Breast epithelium (tissue), 3 donors: ENCODE measurements at regions not wholly inside any gene's neighbourhood (a gene's known extent, or its start where the extent isn't known, plus 50 kb on each side); places are given as distances from the start of the nearest gene placed in this dataset.

Source experiments
- CTCF ChIP-seq, 3 donors: fragments of 450-650 bp; IDR thresholded peaks; one replicate each; pipeline ENCODE4 v1.5.1; 2016 to 2017; ENCODE audit warnings: antibody characterized with exemption in 3 of 3, mild to moderate bottlenecking in 3 of 3, moderate library complexity in 3 of 3
- POLR2A ChIP-seq: fragments of 450-650 bp; IDR thresholded peaks from one replicate; pipeline ENCODE4 v1.6.1; 2016; ENCODE audit warnings: antibody characterized with exemption, mild to moderate bottlenecking, moderate library complexity

GRCh38 chr6:28657381-28657768, 131.7 kb downstream of the GPX5 start:
- TF ChIP-seq POLR2A, result no peak
- no peak for TF ChIP-seq CTCF (IDR thresholded peaks at IDR 0.05)
